ENCODE measurements at regions not wholly inside any gene's neighbourhood (a gene's known extent, or its start where the extent isn't known, plus 50 kb on each side); places are given as distances from the start of the nearest gene placed in this dataset.

DNA sequence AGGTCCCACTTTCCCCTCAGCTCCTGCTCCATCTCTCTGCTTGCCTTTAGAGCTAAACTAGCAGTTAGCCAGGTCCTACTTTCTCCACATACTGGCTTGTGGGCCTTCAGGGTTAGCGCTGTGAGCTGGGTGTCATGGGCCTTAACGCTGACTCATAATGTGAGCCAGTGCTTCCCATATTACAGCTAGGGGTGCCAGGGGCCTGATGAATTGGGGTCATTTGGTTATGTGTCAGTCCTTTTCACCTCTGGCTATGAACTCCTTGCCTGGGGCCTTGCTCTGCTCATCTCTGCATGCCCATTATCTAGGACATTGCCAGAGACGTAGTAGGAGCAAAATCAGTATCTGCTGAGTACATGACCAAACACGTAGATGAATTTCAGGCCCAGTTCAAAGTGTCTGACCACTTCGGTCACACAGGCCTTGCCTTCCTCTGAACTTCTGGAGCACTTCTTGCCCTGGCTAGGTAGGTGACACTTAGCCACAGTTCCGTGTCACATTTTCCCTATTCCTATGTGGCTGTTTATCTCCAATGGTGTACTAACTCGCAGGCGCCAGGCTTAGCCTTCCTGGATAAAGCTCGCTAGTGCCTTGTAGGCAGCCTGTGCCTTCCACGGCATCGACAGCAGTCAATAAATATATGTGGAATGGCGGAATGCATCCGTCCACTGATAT is 103.2 kb upstream of the SIX3 start:
- BruUV-seq (replicated peaks), result no TSS peak
- no peak overlapping the region for H3K9ac ChIP-seq (replicated peaks; ENCODE audit: extremely low read depth, insufficient read depth, low read length)
- CTCF ChIA-PET, result interaction anchor here (1.0 kb wide), 1 partner anchor 359 kb away, joined by 4 read pairs; no protein-coding TSS in a partner anchor
- intact Hi-C loops (cut with micrococcal nuclease) (no loop called here), dilution Hi-C loops (cut with MboI; ENCODE audit: extremely low pct_ligation_motif_present, low sequenced_read_pairs) (no loop called here)
- no peak overlapping the region for H3K4me3 ChIP-seq (replicated peaks in 1 of 3; ENCODE audit: insufficient read depth in 1 of 3, low read depth in 1 of 3, low read length in 3 of 3)
- H3K27ac ChIP-seq (ENCODE audit: insufficient read depth, low read depth, low read length), result no peak overlapping the region
- H3K9me3 ChIP-seq (replicated peaks; ENCODE audit: control insufficient read depth, insufficient read depth, low read length), result no peaks in the 10 kb centered on the region
- H2AFZ ChIP-seq (ENCODE audit: low read depth, low read length), result no peak overlapping the region
- no peaks in the 10 kb centered on the region for H4K20me1 ChIP-seq (replicated peaks; ENCODE audit: control insufficient read depth, extremely low read depth, insufficient read depth, low read length)
- FAIRE-seq (no peak), DNase-seq (ENCODE audit: low read depth, low spot score) (no peak)
- no peaks in the 10 kb centered on the region for H3K9me1 ChIP-seq (replicated peaks; ENCODE audit: control insufficient read depth, extremely low read depth, insufficient read depth, low read length)
- H3K4me1 ChIP-seq (ENCODE audit: control insufficient read depth, extremely low read depth, insufficient read depth, low read length), result no peaks in the 10 kb centered on the region
- POLR2A ChIA-PET, result no interaction called here
- peaks cover 0 to under 1% of the 10 kb centered on the region in 2 experiments for H3K27me3 ChIP-seq (ENCODE audit: control insufficient read depth in 2 of 2, insufficient read depth in 2 of 2, low read length in 2 of 2)
- no peaks in the 10 kb centered on the region for H3K36me3 ChIP-seq (ENCODE audit: control insufficient read depth in 2 of 2, extremely low read depth in 1 of 2, insufficient read depth in 2 of 2, low read length in 2 of 2)
- no peak for TF ChIP-seq JUN (IDR thresholded peaks at IDR 0.05; ENCODE audit: borderline replicate concordance, insufficient read depth, insufficient read length, low read depth)
- TF ChIP-seq FOS (IDR thresholded peaks at IDR 0.05; ENCODE audit: borderline replicate concordance, insufficient read depth, low read length), result no peak
- TF ChIP-seq MYC (IDR thresholded peaks at IDR 0.05; ENCODE audit: low read depth, low read length), result no peak
- TF ChIP-seq EZH2 (IDR thresholded peaks at IDR 0.05; ENCODE audit: borderline replicate concordance, low read depth, low read length, severe bottlenecking), result no peak
- TF ChIP-seq, protein P1, sequence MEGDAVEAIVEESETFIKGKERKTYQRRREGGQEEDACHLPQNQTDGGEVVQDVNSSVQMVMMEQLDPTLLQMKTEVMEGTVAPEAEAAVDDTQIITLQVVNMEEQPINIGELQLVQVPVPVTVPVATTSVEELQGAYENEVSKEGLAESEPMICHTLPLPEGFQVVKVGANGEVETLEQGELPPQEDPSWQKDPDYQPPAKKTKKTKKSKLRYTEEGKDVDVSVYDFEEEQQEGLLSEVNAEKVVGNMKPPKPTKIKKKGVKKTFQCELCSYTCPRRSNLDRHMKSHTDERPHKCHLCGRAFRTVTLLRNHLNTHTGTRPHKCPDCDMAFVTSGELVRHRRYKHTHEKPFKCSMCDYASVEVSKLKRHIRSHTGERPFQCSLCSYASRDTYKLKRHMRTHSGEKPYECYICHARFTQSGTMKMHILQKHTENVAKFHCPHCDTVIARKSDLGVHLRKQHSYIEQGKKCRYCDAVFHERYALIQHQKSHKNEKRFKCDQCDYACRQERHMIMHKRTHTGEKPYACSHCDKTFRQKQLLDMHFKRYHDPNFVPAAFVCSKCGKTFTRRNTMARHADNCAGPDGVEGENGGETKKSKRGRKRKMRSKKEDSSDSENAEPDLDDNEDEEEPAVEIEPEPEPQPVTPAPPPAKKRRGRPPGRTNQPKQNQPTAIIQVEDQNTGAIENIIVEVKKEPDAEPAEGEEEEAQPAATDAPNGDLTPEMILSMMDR (IDR thresholded peaks at IDR 0.05; ENCODE audit: extremely low read depth in 1 of 2, insufficient read depth in 1 of 2, low read depth in 1 of 2, low read length in 2 of 2), result no peak
- no peak for TF ChIP-seq POLR2AphosphoS5 (IDR thresholded peaks at IDR 0.05; ENCODE audit: insufficient read depth, low read depth, low read length)
- TF ChIP-seq GATA2 (IDR thresholded peaks at IDR 0.05; ENCODE audit: insufficient read depth, insufficient read length, low read depth, low read length), result no peak
- TF ChIP-seq POLR2A (IDR thresholded peaks at IDR 0.05; ENCODE audit: low read depth, low read length), result no peak
- TF ChIP-seq, protein P2, sequence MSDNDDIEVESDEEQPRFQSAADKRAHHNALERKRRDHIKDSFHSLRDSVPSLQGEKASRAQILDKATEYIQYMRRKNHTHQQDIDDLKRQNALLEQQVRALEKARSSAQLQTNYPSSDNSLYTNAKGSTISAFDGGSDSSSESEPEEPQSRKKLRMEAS (IDR thresholded peaks at IDR 0.05; ENCODE audit: insufficient read depth, insufficient read length), result no peak
- no peaks in the 10 kb centered on the region for H3K79me2 ChIP-seq (ENCODE audit: control insufficient read depth, insufficient read depth, low read length)
- H3K4me2 ChIP-seq (ENCODE audit: insufficient read depth, low read length), result no peak overlapping the region
